H1 (cell line): ENCODE measurements at regions not wholly inside any gene's neighbourhood (a gene's known extent, or its start where the extent isn't known, plus 50 kb on each side); places are given as distances from the start of the nearest gene placed in this dataset.

Experiments
- BCL11A ChIP-seq, 2 experiments: IDR thresholded peaks; one replicate each; pipeline ENCODE4 v1.6.1; 2011; ENCODE audit warnings: low read depth in 2 of 2, low read length in 2 of 2, mild to moderate bottlenecking in 2 of 2
- CHD2 ChIP-seq: IDR thresholded peaks from 2 replicates; pipeline ENCODE4 v1.6.1; 2012; ENCODE audit warnings: low read length, improper control_type of control experiment
- CHD7 ChIP-seq: fragments of 300-600 bp; sonication (generic); IDR thresholded peaks from 2 replicates; pipeline ENCODE4 v1.7.1; 2012; ENCODE audit warnings: low read length, moderate library complexity, mild to moderate bottlenecking, inconsistent platforms; ENCODE audit not compliant: insufficient replicate concordance
- RBBP5 ChIP-seq: IDR thresholded peaks from 2 replicates; pipeline ENCODE4 v1.7.1; 2012; ENCODE audit warnings: low read depth, mild to moderate bottlenecking, inconsistent platforms, low read length, moderate library complexity, borderline replicate concordance
- SIN3A ChIP-seq, 2 experiments: IDR thresholded peaks in 1 of 2; conservative IDR thresholded peaks in 1 of 2; 2 replicates each; pipeline ENCODE4 v1.6.1; 2011 to 2012; ENCODE audit warnings: low read length in 2 of 2, improper control_type of control experiment in 1 of 2, low read depth in 1 of 2, mild to moderate bottlenecking in 1 of 2
- SIRT6 ChIP-seq: IDR thresholded peaks from one replicate; pipeline ENCODE4 v1.7.1; 2012; ENCODE audit warnings: low read length, inconsistent platforms
- TF ChIP-seq, protein P1 (sequence below): IDR thresholded peaks from 2 replicates; pipeline ENCODE4 v1.6.1; 2011; ENCODE audit warnings: low read depth, mild to moderate bottlenecking, low read length; ENCODE audit not compliant: insufficient read depth
- TF ChIP-seq, protein P2 (sequence below): IDR thresholded peaks from 2 replicates; pipeline ENCODE4 v1.6.1; 2011; ENCODE audit warnings: low read length, improper control_type of control experiment

DNA sequence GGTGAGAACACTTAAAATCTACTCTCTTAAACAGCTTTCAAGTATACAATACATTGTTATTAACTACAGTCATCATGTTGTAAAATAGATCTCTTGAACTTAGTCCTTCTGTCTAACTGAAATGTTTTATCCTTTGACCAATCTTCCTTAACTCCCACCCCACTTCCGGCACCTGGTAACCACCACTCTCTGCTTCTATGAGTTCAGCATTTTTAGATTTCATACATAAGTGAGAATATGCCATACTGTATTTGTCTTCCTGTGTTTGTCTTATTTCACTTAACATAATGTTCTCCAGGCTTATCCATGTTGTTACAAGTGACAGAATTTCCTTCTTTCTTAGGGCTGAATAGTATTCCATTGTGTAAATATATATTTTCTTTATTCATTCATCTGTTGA, 144.1 kb upstream of the TRPC4 start (continued):
- TF ChIP-seq CHD7 (no peak), SIRT6 (no peak), CHD2 (no peak), RBBP5 (no peak), SIN3A (conservative IDR thresholded peaks at IDR 0.05 in 1 of 2, IDR thresholded peaks at IDR 0.05 in 1 of 2; ENCODE audit: low read depth in 1 of 2, low read length in 2 of 2) (no peak), BCL11A (IDR thresholded peaks at IDR 0.05; ENCODE audit: low read depth in 2 of 2, low read length in 2 of 2) (no peak)
- TF ChIP-seq, protein P1, sequence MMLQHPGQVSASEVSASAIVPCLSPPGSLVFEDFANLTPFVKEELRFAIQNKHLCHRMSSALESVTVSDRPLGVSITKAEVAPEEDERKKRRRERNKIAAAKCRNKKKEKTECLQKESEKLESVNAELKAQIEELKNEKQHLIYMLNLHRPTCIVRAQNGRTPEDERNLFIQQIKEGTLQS: no peak
- TF ChIP-seq, protein P2, sequence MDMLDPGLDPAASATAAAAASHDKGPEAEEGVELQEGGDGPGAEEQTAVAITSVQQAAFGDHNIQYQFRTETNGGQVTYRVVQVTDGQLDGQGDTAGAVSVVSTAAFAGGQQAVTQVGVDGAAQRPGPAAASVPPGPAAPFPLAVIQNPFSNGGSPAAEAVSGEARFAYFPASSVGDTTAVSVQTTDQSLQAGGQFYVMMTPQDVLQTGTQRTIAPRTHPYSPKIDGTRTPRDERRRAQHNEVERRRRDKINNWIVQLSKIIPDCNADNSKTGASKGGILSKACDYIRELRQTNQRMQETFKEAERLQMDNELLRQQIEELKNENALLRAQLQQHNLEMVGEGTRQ: no peak
- TF ChIP-seq, all 59 proteins: peak for 0
